Uterus (tissue), 2 donors: ENCODE measurements at regions not wholly inside any gene's neighbourhood (a gene's known extent, or its start where the extent isn't known, plus 50 kb on each side); places are given as distances from the start of the nearest gene placed in this dataset.

Experiments used
- CTCF ChIP-seq, 4 experiments: fragments of 200-600 bp in 2 of 4; fragments of 450-650 bp in 2 of 4; sonication (generic) in 2 of 4; IDR thresholded peaks; one replicate each; pipeline ENCODE4 v1.5.1; 2016 to 2019; ENCODE audit warnings: antibody characterized with exemption in 4 of 4, mild to moderate bottlenecking in 2 of 4, moderate library complexity in 1 of 4
- POLR2A ChIP-seq, 2 donors: fragments of 450-650 bp; IDR thresholded peaks; one replicate each; pipeline ENCODE4 v1.6.1; 2016; ENCODE audit warnings: antibody characterized with exemption in 2 of 2, mild to moderate bottlenecking in 1 of 2, moderate library complexity in 1 of 2

GRCh38 chr4:20124317-20125026 is 127.2 kb upstream of the SLIT2 start:
- TF ChIP-seq CTCF (IDR thresholded peaks at IDR 0.05) (no peak), POLR2A (IDR thresholded peaks at IDR 0.05) (no peak)
